AG09309 (cell line): ENCODE measurements at regions not wholly inside any gene's neighbourhood (a gene's known extent, or its start where the extent isn't known, plus 50 kb on each side); places are given as distances from the start of the nearest gene placed in this dataset.

ENCODE experiments used
- DNase-seq: peaks from one replicate; pipeline ENCODE4 v3.0.0-alpha.2; 2010; ENCODE audit warnings: low read depth
- H3K4me3 ChIP-seq: 2 replicates; pipeline ENCODE4 v1.5.1; 2011; ENCODE audit warnings: mild to moderate bottlenecking, low read depth, low read length, moderate library complexity; ENCODE audit not compliant: control insufficient read depth
- CTCF ChIP-seq: IDR thresholded peaks from 2 replicates; pipeline ENCODE4 v1.5.1; 2011; ENCODE audit warnings: mild to moderate bottlenecking, low read depth, low read length, inconsistent platforms; ENCODE audit not compliant: insufficient read depth, control insufficient read depth; ENCODE audit errors: missing control alignments

- H3K4me3 ChIP-seq: no peak overlapping the region
- DNase-seq: no peak
- TF ChIP-seq CTCF: no peak
Measured at GRCh38 chr4:38514465-38515146, 149.4 kb upstream of the KLF3 start.

GRCh38 chr4:38516190-38516589 is 147.8 kb upstream of the KLF3 start:
- TF ChIP-seq CTCF: no peak
- no peak for DNase-seq
- no peak overlapping the region for H3K4me3 ChIP-seq

- no peak for DNase-seq
- no peak overlapping the region for H3K4me3 ChIP-seq
- TF ChIP-seq CTCF: no peak
Measured at GRCh38 chr4:38519666-38520065, 144.3 kb upstream of the KLF3 start.

GRCh38 chr4:38523054-38523453 is 140.9 kb upstream of the KLF3 start:
- no peak for DNase-seq
- TF ChIP-seq CTCF: no peak
- no peak overlapping the region for H3K4me3 ChIP-seq

- DNase-seq: no peak
- H3K4me3 ChIP-seq: no peak overlapping the region
- TF ChIP-seq CTCF: no peak
Measured at GRCh38 chr4:38523524-38524448, 140.2 kb upstream of the KLF3 start.

GRCh38 chr4:38526412-38526811 is 137.6 kb upstream of the KLF3 start:
- TF ChIP-seq CTCF: no peak
- no peak overlapping the region for H3K4me3 ChIP-seq
- no peak for DNase-seq
